ENCODE measurements at regions not wholly inside any gene's neighbourhood (a gene's known extent, or its start where the extent isn't known, plus 50 kb on each side); places are given as distances from the start of the nearest gene placed in this dataset.
"Not testable (repeated sequence)": the region's sequence is repeated elsewhere in the genome, so short reads cannot be mapped to it uniquely, and the experiment has no call there.

GRCh38 chr9:10858817-10859216, 246.0 kb upstream of the PTPRD start:
- no peak for TF ChIP-seq CTCF (conservative IDR thresholded peaks at IDR 0.05; ENCODE audit: control insufficient read depth, insufficient read depth, low read depth, low read length)
- no peak for DNase-seq (ENCODE audit: low read depth)

DNA sequence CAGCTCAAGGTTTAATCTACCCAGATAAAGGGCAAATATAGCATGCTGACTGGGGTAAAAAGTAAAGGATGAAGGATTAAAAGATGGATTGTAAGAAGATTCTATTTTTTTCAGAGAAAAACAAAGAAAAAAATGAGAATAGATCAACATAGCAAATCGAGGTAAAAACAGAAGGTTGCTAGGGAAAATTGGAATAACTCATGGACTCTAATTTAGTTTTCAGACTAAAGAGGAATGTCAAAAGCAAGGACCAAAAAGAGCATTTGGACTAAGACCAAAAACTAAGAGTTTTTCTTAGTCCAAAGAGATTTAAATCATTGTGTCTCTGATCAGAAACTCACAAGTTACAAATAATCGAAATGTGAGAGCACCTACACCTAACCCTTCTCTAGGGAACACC, 250.7 kb upstream of the PTPRD start:
- TF ChIP-seq CTCF (conservative IDR thresholded peaks at IDR 0.05; ENCODE audit: control insufficient read depth, insufficient read depth, low read depth, low read length): no peak
- DNase-seq (ENCODE audit: low read depth): no peak
- H3K4me3 ChIP-seq (ENCODE audit: control insufficient read depth, low read depth, low read length): no peak overlapping the region

More at GRCh38 chr9:10858817-10859216, 246.0 kb upstream of the PTPRD start:
- H3K4me3 ChIP-seq (ENCODE audit: control insufficient read depth, low read depth, low read length): no peak overlapping the region

- DNase-seq (ENCODE audit: low read depth): no peak
- TF ChIP-seq CTCF (conservative IDR thresholded peaks at IDR 0.05; ENCODE audit: control insufficient read depth, insufficient read depth, low read depth, low read length): no peak
- H3K4me3 ChIP-seq (ENCODE audit: control insufficient read depth, low read depth, low read length): no peak overlapping the region
Observed at GRCh38 chr9:10867194-10867593, 254.4 kb upstream of the PTPRD start.

- no peak for DNase-seq (ENCODE audit: low read depth)
- H3K4me3 ChIP-seq (ENCODE audit: control insufficient read depth, low read depth, low read length): no peak overlapping the region
- TF ChIP-seq CTCF (conservative IDR thresholded peaks at IDR 0.05; ENCODE audit: control insufficient read depth, insufficient read depth, low read depth, low read length): no peak
Observed at GRCh38 chr9:10869687-10870086, 256.9 kb upstream of the PTPRD start.

GRCh38 chr9:10873999-10874398, 261.2 kb upstream of the PTPRD start:
- DNase-seq (ENCODE audit: low read depth): no peak
- no peak overlapping the region for H3K4me3 ChIP-seq (ENCODE audit: control insufficient read depth, low read depth, low read length)
- no peak for TF ChIP-seq CTCF (conservative IDR thresholded peaks at IDR 0.05; ENCODE audit: control insufficient read depth, insufficient read depth, low read depth, low read length)

DNA sequence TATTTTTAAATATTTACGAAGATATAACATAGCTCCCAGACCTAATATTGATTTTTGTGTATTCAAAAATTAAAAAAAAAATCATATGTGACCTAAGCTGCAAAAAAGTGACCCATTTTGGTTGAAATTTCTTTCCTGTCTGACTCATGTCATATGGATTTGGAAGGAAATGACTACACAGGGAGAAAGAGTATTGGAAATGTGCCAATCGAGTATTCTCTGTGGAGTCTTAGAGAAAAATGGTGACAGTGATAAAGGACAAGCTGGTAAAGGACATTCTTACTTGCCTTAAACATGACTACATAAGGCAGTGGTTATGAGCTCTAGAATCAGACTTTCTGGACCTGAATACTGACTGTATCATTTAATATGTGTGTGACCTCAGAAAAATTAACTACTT, 262.9 kb upstream of the PTPRD start:
- DNase-seq (ENCODE audit: low read depth): peak; percentile 59
- H3K4me3 ChIP-seq (ENCODE audit: control insufficient read depth, low read depth, low read length): no peak overlapping the region
- no peak for TF ChIP-seq CTCF (conservative IDR thresholded peaks at IDR 0.05; ENCODE audit: control insufficient read depth, insufficient read depth, low read depth, low read length)

DNA sequence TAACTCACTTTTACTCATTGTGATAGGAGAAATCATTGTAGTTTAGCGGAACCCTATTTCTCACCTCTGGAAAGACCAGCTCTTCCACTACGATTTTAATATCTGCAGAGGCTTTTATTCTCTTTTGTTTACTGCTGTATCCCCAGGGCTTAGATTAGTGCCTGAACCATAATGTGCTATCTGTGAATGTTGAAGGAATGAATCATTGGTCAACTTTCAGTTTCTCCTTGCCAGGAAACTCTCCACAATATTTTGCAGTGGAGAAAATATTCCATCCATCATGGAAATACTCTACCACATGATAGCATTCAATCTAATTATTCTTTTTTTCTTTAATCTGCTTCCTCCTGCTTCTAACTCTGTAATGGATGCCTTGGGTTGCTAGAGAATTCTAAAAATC, 263.5 kb upstream of the PTPRD start:
- no peak overlapping the region for H3K4me3 ChIP-seq (ENCODE audit: control insufficient read depth, low read depth, low read length)
- TF ChIP-seq CTCF (conservative IDR thresholded peaks at IDR 0.05; ENCODE audit: control insufficient read depth, insufficient read depth, low read depth, low read length): no peak

GRCh38 chr9:10890266-10890665, 277.5 kb upstream of the PTPRD start:
- not testable (repeated sequence) for H3K4me3 ChIP-seq (ENCODE audit: control insufficient read depth, low read depth, low read length); DNase-seq (ENCODE audit: low read depth)

More for the DNA sequence above, 263.5 kb upstream of the PTPRD start:
- peak; percentile 23 for DNase-seq (ENCODE audit: low read depth)
